ENCODE measurements at regions not wholly inside any gene's neighbourhood (a gene's known extent, or its start where the extent isn't known, plus 50 kb on each side); places are given as distances from the start of the nearest gene placed in this dataset.

GRCh38 chr11:128327274-128327673 is 260.1 kb downstream of the ETS1 start:
- DNase-seq: no peak

GRCh38 chr11:128326791-128327190 is 260.6 kb downstream of the ETS1 start:
- DNase-seq: no peak

GRCh38 chr11:128324531-128325141 is 262.7 kb downstream of the ETS1 start:
- DNase-seq: no peak

GRCh38 chr11:128324051-128324481 is 263.3 kb downstream of the ETS1 start:
- DNase-seq: no peak

- no peak for DNase-seq
Observed at GRCh38 chr11:128323381-128323780, 264.0 kb downstream of the ETS1 start.

GRCh38 chr11:128318856-128319474 is 268.4 kb downstream of the ETS1 start:
- DNase-seq: no peak

GRCh38 chr11:128316541-128317227 is 270.7 kb downstream of the ETS1 start:
- DNase-seq: no peak

- no peak for DNase-seq
Observed at GRCh38 chr11:128315933-128316332, 271.4 kb downstream of the ETS1 start.

- DNase-seq: no peak
Observed at GRCh38 chr11:128313931-128314330, 273.4 kb downstream of the ETS1 start.

- DNase-seq: no peak
Observed at GRCh38 chr11:128311742-128312719, 275.3 kb downstream of the ETS1 start.

- no peak for DNase-seq
Observed at GRCh38 chr11:128310676-128311445, 276.5 kb downstream of the ETS1 start.

- no peak for DNase-seq
Observed at GRCh38 chr11:128310005-128310404, 277.4 kb downstream of the ETS1 start.

GRCh38 chr11:128308794-128309193 is 278.6 kb downstream of the ETS1 start:
- DNase-seq: no peak

- no peak for DNase-seq
Observed at GRCh38 chr11:128305588-128305987, 281.8 kb downstream of the ETS1 start.

GRCh38 chr11:128304666-128305485 is 282.5 kb downstream of the ETS1 start:
- DNase-seq: no peak

- DNase-seq: no peak
Observed at GRCh38 chr11:128304116-128304515, 283.2 kb downstream of the ETS1 start.

GRCh38 chr11:128303383-128303782 is 284.0 kb downstream of the ETS1 start:
- no peak for DNase-seq

- DNase-seq: no peak
Observed at GRCh38 chr11:128302425-128303186, 284.8 kb downstream of the ETS1 start.

- DNase-seq: no peak
Observed at GRCh38 chr11:128301756-128302155, 285.6 kb downstream of the ETS1 start.

GRCh38 chr11:128300785-128301184 is 286.6 kb downstream of the ETS1 start:
- no peak for DNase-seq
